ENCODE measurements at regions not wholly inside any gene's neighbourhood (a gene's known extent, or its start where the extent isn't known, plus 50 kb on each side); places are given as distances from the start of the nearest gene placed in this dataset.

- no TSS peak for BruUV-seq (replicated peaks)
- no peak overlapping the region for H3K27ac ChIP-seq (ENCODE audit: low read depth, low read length)
- ChIA-PET POLR2A (no interaction called here), CTCF (no interaction called here), RAD21 (ENCODE audit: low non-redundant PET in 1 of 2, low total read pairs in 2 of 2, uncharacterized antibody in 2 of 2, unreplicated experiment in 2 of 2) (no interaction called here)
- H3K9ac ChIP-seq (ENCODE audit: low read length), result no peak overlapping the region
- H3K4me3 ChIP-seq (replicated peaks in 1 of 2; ENCODE audit: low read depth in 1 of 2, low read length in 2 of 2), result no peak overlapping the region
- no peak overlapping the region for H3K4me2 ChIP-seq (ENCODE audit: low read length)
- H3K36me3 ChIP-seq (ENCODE audit: control insufficient read depth in 1 of 2, insufficient read depth in 2 of 2, low read length in 2 of 2), result no peaks in the 10 kb centered on the region
- no peak overlapping the region for H2AFZ ChIP-seq (ENCODE audit: low read depth, low read length, poor library complexity, severe bottlenecking)
- H3K4me1 ChIP-seq (ENCODE audit: control insufficient read depth in 1 of 2, insufficient read depth in 2 of 2, low read length in 2 of 2), result peaks cover 0 to 4% of the 10 kb centered on the region in 2 experiments; a peak in 2 of 4 replicates
- H4K20me1 ChIP-seq (ENCODE audit: insufficient read depth), result no peaks in the 10 kb centered on the region
- H3K79me2 ChIP-seq (ENCODE audit: insufficient read depth, low read length), result no peaks in the 10 kb centered on the region
- TF ChIP-seq MAX (IDR thresholded peaks at IDR 0.05), result no peak
- H3K9me3 ChIP-seq (ENCODE audit: control insufficient read depth in 1 of 2, insufficient read depth in 1 of 2, low read depth in 1 of 2, low read length in 2 of 2), result no peaks in the 10 kb centered on the region
- no peak for DNase-seq (ENCODE audit: low read depth, low spot score)
- no peak for ATAC-seq
- H3K27me3 ChIP-seq (ENCODE audit: insufficient read depth, low read length), result no peaks in the 10 kb centered on the region
- H3K9me2 ChIP-seq (ENCODE audit: insufficient read depth), result peaks cover 3% of the 10 kb centered on the region; the same call in 1 of the 2 replicates
- intact Hi-C loops (cut with micrococcal nuclease), result no loop called here
These were observed 2000.1 kb downstream of the EFNA5 start for GRCh38 chr5:105670596-105670995.

- no peaks in the 10 kb centered on the region for H3K36me3 ChIP-seq (ENCODE audit: control insufficient read depth in 1 of 2, insufficient read depth in 2 of 2, low read length in 2 of 2)
- H3K9me3 ChIP-seq (ENCODE audit: control insufficient read depth in 1 of 2, insufficient read depth in 1 of 2, low read depth in 1 of 2, low read length in 2 of 2), result no peaks in the 10 kb centered on the region
- H3K27me3 ChIP-seq (ENCODE audit: insufficient read depth, low read length), result no peaks in the 10 kb centered on the region
- no peaks in the 10 kb centered on the region for H3K4me1 ChIP-seq (ENCODE audit: control insufficient read depth in 1 of 2, insufficient read depth in 2 of 2, low read length in 2 of 2)
- H3K9me2 ChIP-seq (ENCODE audit: insufficient read depth), result no peaks in the 10 kb centered on the region
- intact Hi-C loops (cut with micrococcal nuclease), result no loop called here
- no peak overlapping the region for H3K4me3 ChIP-seq (replicated peaks in 1 of 2; ENCODE audit: low read depth in 1 of 2, low read length in 2 of 2)
- TF ChIP-seq ELF1 (IDR thresholded peaks at IDR 0.05; ENCODE audit: borderline replicate concordance, low read depth) (no peak), EZH2 (IDR thresholded peaks at IDR 0.05) (no peak), POLR2A (IDR thresholded peaks at IDR 0.05; ENCODE audit: borderline replicate concordance, extremely low read depth, insufficient read depth, insufficient read length) (no peak), CEBPB (IDR thresholded peaks at IDR 0.05; ENCODE audit: low read depth) (no peak), YY1 (IDR thresholded peaks at IDR 0.05; ENCODE audit: extremely low read depth, insufficient replicate concordance, low read depth, low read length) (no peak), REST (IDR thresholded peaks at IDR 0.05; ENCODE audit: low read depth) (no peak), FOSL1 (IDR thresholded peaks at IDR 0.05; ENCODE audit: low read depth) (no peak), SRF (IDR thresholded peaks at IDR 0.05; ENCODE audit: low read depth) (no peak), RAD21 (IDR thresholded peaks at IDR 0.05; ENCODE audit: low read depth) (no peak), POLR2AphosphoS5 (IDR thresholded peaks at IDR 0.05; ENCODE audit: low read depth, low read length) (no peak), SP1 (IDR thresholded peaks at IDR 0.05; ENCODE audit: low read depth) (no peak), SIN3A (IDR thresholded peaks at IDR 0.05; ENCODE audit: low read depth) (no peak), ZFX (IDR thresholded peaks at IDR 0.05) (no peak), TCF7L2 (IDR thresholded peaks at IDR 0.05; ENCODE audit: borderline replicate concordance, extremely low read depth, insufficient read depth, insufficient read length) (no peak), CBX3 (IDR thresholded peaks at IDR 0.05; ENCODE audit: low read depth) (no peak)
- H3K4me2 ChIP-seq (ENCODE audit: low read length), result no peak overlapping the region
- ChIA-PET CTCF (no interaction called here), RAD21 (ENCODE audit: low non-redundant PET in 1 of 2, low total read pairs in 2 of 2, uncharacterized antibody in 2 of 2, unreplicated experiment in 2 of 2) (no interaction called here), POLR2A (no interaction called here)
- no peak overlapping the region for H2AFZ ChIP-seq (ENCODE audit: low read depth, low read length, poor library complexity, severe bottlenecking)
- H3K79me2 ChIP-seq (ENCODE audit: insufficient read depth, low read length), result no peaks in the 10 kb centered on the region
- BruUV-seq (replicated peaks), result no TSS peak
- DNase-seq (ENCODE audit: low read depth, low spot score) (no peak), ATAC-seq (no peak)
- no peaks in the 10 kb centered on the region for H4K20me1 ChIP-seq (ENCODE audit: insufficient read depth)
- H3K27ac ChIP-seq (ENCODE audit: low read depth, low read length), result no peak overlapping the region
- H3K9ac ChIP-seq (ENCODE audit: low read length), result no peak overlapping the region
These were observed 2007.1 kb downstream of the EFNA5 start for GRCh38 chr5:105663671-105664070.

All from HCT116 (cell line).